ENCODE measurements at regions not wholly inside any gene's neighbourhood (a gene's known extent, or its start where the extent isn't known, plus 50 kb on each side); places are given as distances from the start of the nearest gene placed in this dataset.

DNA sequence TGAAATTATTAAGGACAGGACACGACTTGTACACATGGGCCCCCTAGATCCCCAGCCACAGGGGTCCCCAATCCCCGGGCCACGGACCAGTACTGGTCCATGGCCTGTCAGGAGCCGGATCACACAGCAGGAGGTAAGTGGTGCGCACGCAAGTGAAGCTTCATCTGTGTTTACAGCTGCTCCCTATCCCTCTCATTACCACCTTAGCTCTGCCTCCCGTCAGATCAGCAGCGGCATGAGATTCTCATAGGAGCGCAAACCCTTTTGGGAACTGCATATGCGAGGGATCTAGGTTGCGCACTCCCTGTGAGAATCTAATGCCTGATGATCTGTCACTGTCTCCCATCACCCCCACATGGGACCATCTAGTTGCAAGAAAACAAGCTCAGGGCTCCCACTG is 137.8 kb upstream of the ZFHX3 start (continued):
- TF ChIP-seq RCOR1 (IDR thresholded peaks at IDR 0.05; ENCODE audit: insufficient replicate concordance, low read length) (no peak), BHLHE40 (IDR thresholded peaks at IDR 0.05; ENCODE audit: low read depth, low read length) (no peak), SMC3 (IDR thresholded peaks at IDR 0.05; ENCODE audit: low read depth, low read length) (no peak), MAFK (IDR thresholded peaks at IDR 0.05; ENCODE audit: low read depth, low read length) (no peak), CHD1 (IDR thresholded peaks at IDR 0.05; ENCODE audit: low read depth, low read length) (no peak)

DNA sequence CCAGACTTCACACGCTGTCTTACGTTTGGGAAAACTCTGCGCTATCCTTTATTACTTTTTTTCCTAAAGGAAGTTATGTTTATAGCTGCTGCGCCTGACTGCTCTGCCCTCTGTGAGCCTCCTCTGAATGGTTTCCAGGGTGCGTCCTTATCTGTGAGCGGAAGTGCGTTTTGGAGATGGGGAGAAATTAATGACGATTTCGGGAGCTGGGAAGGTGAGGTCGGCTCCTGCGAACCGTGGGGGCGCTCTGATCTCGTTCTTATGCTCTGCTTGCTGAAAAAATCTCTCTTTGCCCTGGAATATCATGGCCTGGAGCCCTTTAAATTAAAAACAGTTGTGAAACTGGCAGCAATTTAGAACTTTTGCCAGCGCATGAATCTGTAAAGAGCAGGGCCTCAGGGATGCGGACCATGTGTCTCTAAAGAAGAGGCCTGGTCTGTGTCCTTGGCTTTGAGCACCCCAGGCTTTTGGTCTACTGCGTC is 135.7 kb upstream of the ZFHX3 start:
- Histone ChIP-seq H3K9me3 (ENCODE audit: control insufficient read depth, insufficient read depth, low read length) (no peaks in the 10 kb centered on the region), H2AK9ac (replicated peaks; ENCODE audit: low read depth, low read length, poor library complexity) (no peak overlapping the region), H4K91ac (ENCODE audit: insufficient read depth, low read depth, low read length) (no peak overlapping the region), H3K14ac (replicated peaks; ENCODE audit: low read depth, low read length) (no peak overlapping the region), H3K27ac (ENCODE audit: insufficient read depth, low read length) (no peak overlapping the region), H2BK5ac (ENCODE audit: low read depth, low read length, poor library complexity, severe bottlenecking) (no peak overlapping the region), H2AFZ (replicated peaks; ENCODE audit: low read length, poor library complexity) (no peak overlapping the region), H4K5ac (ENCODE audit: low read depth, low read length) (no peak overlapping the region), H3K9ac (ENCODE audit: low read depth, low read length) (no peak overlapping the region), H3K23ac (ENCODE audit: low read depth, low read length) (no peak overlapping the region), H3K4ac (ENCODE audit: low read depth, low read length) (no peak overlapping the region), H3K79me1 (ENCODE audit: low read depth in 1 of 2, low read length in 2 of 2) (no peaks in the 10 kb centered on the region), H3K4me1 (ENCODE audit: control insufficient read depth, insufficient read depth, low read length) (no peaks in the 10 kb centered on the region), H4K20me1 (ENCODE audit: insufficient read depth, low read length) (no peaks in the 10 kb centered on the region), H2BK20ac (ENCODE audit: low read depth, low read length) (no peak overlapping the region), H2BK120ac (ENCODE audit: low read depth, low read length) (no peak overlapping the region), H3K9me1 (ENCODE audit: insufficient read depth, low read length) (no peaks in the 10 kb centered on the region), H3K27me3 (ENCODE audit: control insufficient read depth, insufficient read depth, low read length) (no peaks in the 10 kb centered on the region; the same call in 1 of the 2 replicates), H3K56ac (ENCODE audit: extremely low read depth, insufficient read depth, low read length) (no peak overlapping the region), H2BK15ac (ENCODE audit: low read depth, low read length) (no peak overlapping the region), H2AK5ac (ENCODE audit: low read depth, low read length) (no peak overlapping the region), H4K8ac (ENCODE audit: low read depth in 2 of 2, low read length in 2 of 2) (no peak overlapping the region), H3K18ac (ENCODE audit: low read depth, low read length) (no peak overlapping the region), H3K4me3 (ENCODE audit: insufficient read depth, low read depth, low read length) (no peak overlapping the region), H3K4me2 (ENCODE audit: low read depth, low read length) (no peak overlapping the region), H3K36me3 (ENCODE audit: control insufficient read depth, insufficient read depth, low read length) (no peaks in the 10 kb centered on the region)
- dilution Hi-C loops (cut with HindIII; ENCODE audit: low sequenced_read_pairs, unreplicated experiment): no loop called here
- CTCF ChIA-PET: interaction anchor here (0.5 kb wide), 1 partner anchor 351 kb away, joined by 5 read pairs; no protein-coding TSS in a partner anchor
- DNase-seq: no peak
- BruUV-seq (replicated peaks): no TSS peak
- intact Hi-C loops (cut with micrococcal nuclease): no loop called here
- WGBS, 2 experiments (ENCODE audit: extremely low coverage in 2 of 2, insufficient read length in 1 of 2): 26% methylated on average over 8 of the region's 17 CpGs; no CpG with 5 or more reads in 1 of the 2 experiments
- ATAC-seq (ENCODE audit: low read depth): no peak
- TF ChIP-seq CEBPB (IDR thresholded peaks at IDR 0.05; ENCODE audit: low read depth, low read length): no peak
- no peak for TF ChIP-seq POLR2A (IDR thresholded peaks at IDR 0.05; ENCODE audit: low read depth, low read length)
- TF ChIP-seq, protein P1, sequence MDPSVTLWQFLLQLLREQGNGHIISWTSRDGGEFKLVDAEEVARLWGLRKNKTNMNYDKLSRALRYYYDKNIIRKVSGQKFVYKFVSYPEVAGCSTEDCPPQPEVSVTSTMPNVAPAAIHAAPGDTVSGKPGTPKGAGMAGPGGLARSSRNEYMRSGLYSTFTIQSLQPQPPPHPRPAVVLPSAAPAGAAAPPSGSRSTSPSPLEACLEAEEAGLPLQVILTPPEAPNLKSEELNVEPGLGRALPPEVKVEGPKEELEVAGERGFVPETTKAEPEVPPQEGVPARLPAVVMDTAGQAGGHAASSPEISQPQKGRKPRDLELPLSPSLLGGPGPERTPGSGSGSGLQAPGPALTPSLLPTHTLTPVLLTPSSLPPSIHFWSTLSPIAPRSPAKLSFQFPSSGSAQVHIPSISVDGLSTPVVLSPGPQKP (IDR thresholded peaks at IDR 0.05; ENCODE audit: borderline replicate concordance, low read depth, low read length): no peak
- TF ChIP-seq RAD21 (IDR thresholded peaks at IDR 0.05; ENCODE audit: low read length): no peak
- in situ Hi-C loops (cut with MboI; ENCODE audit: low sequenced_read_pairs): no loop called here
- POLR2A ChIA-PET (ENCODE audit: unreplicated experiment): no interaction called here
